ENCODE measurements at regions not wholly inside any gene's neighbourhood (a gene's known extent, or its start where the extent isn't known, plus 50 kb on each side); places are given as distances from the start of the nearest gene placed in this dataset.

- TF ChIP-seq CTCF (IDR thresholded peaks at IDR 0.05; ENCODE audit: control extremely low read depth in 1 of 3, insufficient read depth in 1 of 3, low read depth in 1 of 3, low read length in 3 of 3) (no peak), TCF12 (IDR thresholded peaks at IDR 0.05; ENCODE audit: low read depth, low read length) (no peak), EP300 (IDR thresholded peaks at IDR 0.05; ENCODE audit: borderline replicate concordance in 1 of 2, low read depth in 2 of 2, low read length in 2 of 2) (no peak)
Observed at GRCh38 chr5:28975508-28975907, 1937.1 kb upstream of the CDH9 start.

All from H1 (cell line).